ENCODE measurements at regions not wholly inside any gene's neighbourhood (a gene's known extent, or its start where the extent isn't known, plus 50 kb on each side); places are given as distances from the start of the nearest gene placed in this dataset.
"Not testable (repeated sequence)": the region's sequence is repeated elsewhere in the genome, so short reads cannot be mapped to it uniquely, and the experiment has no call there.

- not testable (repeated sequence) for H3K9me3 ChIP-seq (ENCODE audit: low read depth, low read length); H3K27me3 ChIP-seq (ENCODE audit: insufficient read depth, low read length); H3K4me3 ChIP-seq (ENCODE audit: low read length); H3K4me1 ChIP-seq (ENCODE audit: insufficient read depth, low read length)
Measured at GRCh38 chr7:119648752-119649151, 624.2 kb upstream of the KCND2 start.

DNA sequence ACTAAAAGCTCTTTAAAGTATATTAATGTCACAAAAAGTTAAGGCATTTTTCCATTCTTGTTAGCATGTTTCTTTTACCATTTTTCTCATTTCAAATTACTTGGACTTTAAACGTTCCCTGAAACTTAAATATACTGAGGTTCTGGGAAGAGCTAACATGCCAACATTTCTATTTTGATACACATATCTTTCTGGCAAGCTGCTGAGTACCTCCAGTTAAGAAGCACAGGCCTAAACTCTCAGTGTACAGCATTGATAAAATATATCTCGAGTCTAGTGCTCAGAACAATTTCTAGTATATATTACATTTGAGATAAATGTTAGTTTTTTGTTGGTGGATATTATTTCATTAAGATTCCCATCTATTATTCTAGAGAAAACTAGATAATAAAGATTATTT is 612.9 kb upstream of the KCND2 start:
- Histone ChIP-seq H3K27me3 (ENCODE audit: insufficient read depth, low read length) (no peaks in the 10 kb centered on the region), H3K4me3 (ENCODE audit: low read length) (no peak overlapping the region), H3K9me3 (ENCODE audit: low read depth, low read length) (no peaks in the 10 kb centered on the region), H3K4me1 (ENCODE audit: insufficient read depth, low read length) (no peaks in the 10 kb centered on the region)

DNA sequence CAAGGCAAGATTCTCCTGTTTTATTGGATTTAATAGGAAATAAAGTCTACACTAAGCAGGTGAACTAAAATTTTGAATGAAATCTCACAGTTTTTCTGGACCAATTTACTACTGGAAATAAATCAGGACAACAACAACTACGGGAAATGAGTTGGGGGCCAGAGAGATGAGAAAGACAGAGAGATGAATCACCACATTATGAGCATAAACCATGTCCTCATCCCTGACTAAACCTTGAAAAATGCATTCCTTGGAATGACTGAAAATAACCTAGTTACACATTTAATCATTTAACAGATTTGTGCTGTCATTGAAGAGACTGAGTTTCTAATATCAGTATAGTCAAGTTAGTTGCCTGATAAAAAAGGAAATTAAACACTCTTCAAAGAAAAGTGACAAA is 608.4 kb upstream of the KCND2 start:
- no peaks in the 10 kb centered on the region for H3K27me3 ChIP-seq (ENCODE audit: insufficient read depth, low read length)
- H3K4me3 ChIP-seq (ENCODE audit: low read length) = no peak overlapping the region
- no peaks in the 10 kb centered on the region for H3K9me3 ChIP-seq (ENCODE audit: low read depth, low read length)
- no peaks in the 10 kb centered on the region for H3K4me1 ChIP-seq (ENCODE audit: insufficient read depth, low read length)

DNA sequence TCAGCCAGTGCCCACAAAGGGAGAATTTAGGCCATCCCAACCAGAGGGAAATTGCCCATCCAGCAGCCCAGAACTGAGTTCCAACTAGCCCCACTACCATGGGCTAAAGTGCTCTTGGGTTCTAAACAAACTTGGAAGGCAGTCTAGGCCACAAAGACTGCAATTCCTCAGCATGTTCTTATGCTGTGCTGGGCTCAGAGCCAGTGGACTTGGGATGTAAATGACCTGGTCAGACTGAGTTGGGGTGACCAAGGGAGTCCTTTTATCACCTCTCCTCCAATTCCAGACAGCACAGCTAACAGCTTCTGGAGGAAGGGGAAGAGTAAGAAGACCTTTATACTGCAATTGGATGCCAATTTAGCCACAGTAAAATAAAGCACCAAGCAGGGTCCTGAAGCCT is 607.2 kb upstream of the KCND2 start:
- Histone ChIP-seq H3K4me1 (ENCODE audit: insufficient read depth, low read length) (no peaks in the 10 kb centered on the region), H3K4me3 (ENCODE audit: low read length) (no peak overlapping the region), H3K27me3 (ENCODE audit: insufficient read depth, low read length) (no peaks in the 10 kb centered on the region), H3K9me3 (ENCODE audit: low read depth, low read length) (no peaks in the 10 kb centered on the region)

DNA sequence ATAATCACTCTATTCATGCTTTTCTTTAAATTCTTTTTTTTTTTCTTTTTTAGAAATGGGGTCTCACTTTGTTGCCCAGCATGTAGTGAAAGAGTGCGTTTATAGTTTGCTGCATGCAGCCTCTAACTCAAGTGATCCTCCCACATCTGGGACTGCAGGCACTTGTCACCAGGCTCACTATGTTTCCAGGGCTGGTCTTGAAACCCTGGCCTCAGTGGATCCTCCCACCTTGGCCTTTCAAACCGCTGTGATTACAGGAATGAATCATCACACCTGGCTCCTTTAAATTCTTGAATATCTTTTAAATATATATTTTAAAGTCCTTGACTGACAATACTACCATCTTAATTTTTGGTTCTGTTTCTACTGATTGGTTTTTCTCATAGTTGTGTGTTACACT is 591.6 kb upstream of the KCND2 start:
- no peaks in the 10 kb centered on the region for H3K4me1 ChIP-seq (ENCODE audit: insufficient read depth, low read length)
- H3K4me3 ChIP-seq (ENCODE audit: low read length) = no peak overlapping the region
- no peaks in the 10 kb centered on the region for H3K27me3 ChIP-seq (ENCODE audit: insufficient read depth, low read length)
- H3K9me3 ChIP-seq (ENCODE audit: low read depth, low read length) = no peaks in the 10 kb centered on the region

- Histone ChIP-seq H3K4me1 (ENCODE audit: insufficient read depth, low read length) (no peaks in the 10 kb centered on the region), H3K9me3 (ENCODE audit: low read depth, low read length) (no peaks in the 10 kb centered on the region), H3K27me3 (ENCODE audit: insufficient read depth, low read length) (no peaks in the 10 kb centered on the region), H3K4me3 (ENCODE audit: low read length) (no peak overlapping the region)
Measured at GRCh38 chr7:119684763-119685162, 588.2 kb upstream of the KCND2 start.

- Histone ChIP-seq H3K27me3 (ENCODE audit: insufficient read depth, low read length) (no peaks in the 10 kb centered on the region), H3K4me3 (ENCODE audit: low read length) (no peak overlapping the region), H3K9me3 (ENCODE audit: low read depth, low read length) (no peaks in the 10 kb centered on the region), H3K4me1 (ENCODE audit: insufficient read depth, low read length) (no peaks in the 10 kb centered on the region)
Measured at GRCh38 chr7:119685906-119686305, 587.1 kb upstream of the KCND2 start.

DNA sequence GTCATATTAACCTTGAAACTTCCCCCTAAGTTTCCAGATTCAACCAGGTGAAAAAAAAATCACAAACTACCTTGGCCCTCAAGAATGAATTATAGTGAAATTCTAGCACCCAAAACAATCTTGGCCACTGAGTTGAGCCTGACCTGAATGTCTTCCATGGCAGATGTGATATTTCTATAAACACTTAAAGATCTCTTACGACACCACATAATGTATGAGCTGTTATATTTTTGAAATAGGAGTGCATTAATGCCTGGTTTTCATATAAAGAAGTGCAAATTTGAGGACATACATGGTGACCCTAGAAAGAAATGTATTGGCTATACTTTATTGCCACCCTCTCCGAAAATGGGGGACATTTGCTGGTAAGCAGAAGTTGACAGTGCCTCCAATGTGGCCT is 584.1 kb upstream of the KCND2 start:
- H3K27me3 ChIP-seq (ENCODE audit: insufficient read depth, low read length) = no peaks in the 10 kb centered on the region
- no peak overlapping the region for H3K4me3 ChIP-seq (ENCODE audit: low read length)
- H3K9me3 ChIP-seq (ENCODE audit: low read depth, low read length) = peaks cover 4% of the 10 kb centered on the region
- no peaks in the 10 kb centered on the region for H3K4me1 ChIP-seq (ENCODE audit: insufficient read depth, low read length)

DNA sequence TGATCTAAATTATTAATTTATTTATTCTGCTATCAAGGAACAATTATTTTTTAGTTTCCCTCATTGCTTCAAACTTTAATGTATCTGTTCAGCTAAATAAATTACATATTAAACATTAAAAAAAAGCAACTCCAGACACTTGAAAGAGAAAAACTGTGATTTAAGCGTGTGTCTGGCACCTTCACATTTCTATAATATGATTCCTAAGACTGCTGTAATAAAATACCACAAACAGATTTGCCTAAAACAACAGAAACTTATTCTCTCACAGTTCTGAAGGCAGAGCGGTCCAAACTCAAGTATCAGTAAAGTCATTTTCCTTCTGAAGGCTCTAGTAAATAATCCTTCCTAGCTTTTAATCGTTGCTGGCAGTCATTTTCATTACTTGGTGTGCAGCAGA is 580.4 kb upstream of the KCND2 start:
- Histone ChIP-seq H3K27me3 (ENCODE audit: insufficient read depth, low read length) (no peaks in the 10 kb centered on the region), H3K4me3 (ENCODE audit: low read length) (no peak overlapping the region), H3K9me3 (ENCODE audit: low read depth, low read length) (peaks cover 7% of the 10 kb centered on the region), H3K4me1 (ENCODE audit: insufficient read depth, low read length) (no peaks in the 10 kb centered on the region)

GRCh38 chr7:119694506-119694905 is 578.5 kb upstream of the KCND2 start:
- Histone ChIP-seq H3K4me1 (ENCODE audit: insufficient read depth, low read length) (no peaks in the 10 kb centered on the region), H3K4me3 (ENCODE audit: low read length) (no peak overlapping the region), H3K9me3 (ENCODE audit: low read depth, low read length) (peaks cover 15% of the 10 kb centered on the region), H3K27me3 (ENCODE audit: insufficient read depth, low read length) (no peaks in the 10 kb centered on the region)

DNA sequence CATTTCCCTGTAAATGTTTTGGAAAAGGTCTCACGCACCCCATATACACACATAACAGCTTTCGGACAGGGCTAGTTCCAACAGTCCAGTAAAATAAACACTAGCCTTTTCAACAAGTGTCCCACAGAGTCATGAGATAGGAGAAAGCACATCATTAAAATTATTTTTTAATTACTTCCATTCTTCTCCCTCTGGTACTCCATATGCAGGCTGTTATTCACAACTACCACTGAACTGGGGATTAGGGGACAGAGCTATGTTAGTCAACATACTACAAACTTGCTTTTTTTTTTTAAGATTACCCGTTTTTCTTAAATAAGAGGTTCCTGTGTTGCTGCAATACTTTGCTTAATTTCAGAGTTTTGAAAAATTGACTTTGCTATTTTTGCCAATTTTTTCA is 576.6 kb upstream of the KCND2 start:
- Histone ChIP-seq H3K4me1 (ENCODE audit: insufficient read depth, low read length) (no peaks in the 10 kb centered on the region), H3K4me3 (ENCODE audit: low read length) (no peak overlapping the region), H3K9me3 (ENCODE audit: low read depth, low read length) (peaks cover 15% of the 10 kb centered on the region), H3K27me3 (ENCODE audit: insufficient read depth, low read length) (no peaks in the 10 kb centered on the region)

DNA sequence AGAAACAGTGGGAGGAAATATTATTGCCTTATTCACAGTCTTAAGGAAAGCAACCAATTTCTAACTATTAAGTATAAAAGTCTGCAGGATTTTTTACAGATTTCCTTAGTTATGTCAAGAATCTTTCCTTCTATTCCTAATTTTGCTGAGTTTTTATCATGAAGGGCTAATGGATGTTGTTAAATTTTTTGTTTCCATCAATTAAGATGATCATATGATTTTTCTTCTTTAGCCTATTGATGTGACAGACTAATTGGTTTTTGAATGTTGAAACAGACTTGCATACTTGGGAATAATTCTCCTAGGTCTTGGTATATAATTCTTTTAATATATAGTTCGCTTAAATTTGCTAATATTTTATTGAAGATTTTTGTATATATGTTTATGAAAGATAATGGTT is 569.1 kb upstream of the KCND2 start:
- H3K4me3 ChIP-seq (ENCODE audit: low read length) = no peak overlapping the region
- H3K27me3 ChIP-seq (ENCODE audit: insufficient read depth, low read length) = no peaks in the 10 kb centered on the region
- H3K4me1 ChIP-seq (ENCODE audit: insufficient read depth, low read length) = no peaks in the 10 kb centered on the region
- peaks cover 6% of the 10 kb centered on the region for H3K9me3 ChIP-seq (ENCODE audit: low read depth, low read length)

- Histone ChIP-seq H3K27me3 (ENCODE audit: insufficient read depth, low read length) (no peaks in the 10 kb centered on the region), H3K9me3 (ENCODE audit: low read depth, low read length) (peaks cover 5% of the 10 kb centered on the region), H3K4me1 (ENCODE audit: insufficient read depth, low read length) (no peaks in the 10 kb centered on the region), H3K4me3 (ENCODE audit: low read length) (no peak overlapping the region)
Measured at GRCh38 chr7:119706608-119707007, 566.4 kb upstream of the KCND2 start.

- H3K9me3 ChIP-seq (ENCODE audit: low read depth, low read length) = peaks cover 5% of the 10 kb centered on the region
- H3K4me3 ChIP-seq (ENCODE audit: low read length) = no peak overlapping the region
- no peaks in the 10 kb centered on the region for H3K4me1 ChIP-seq (ENCODE audit: insufficient read depth, low read length)
- no peaks in the 10 kb centered on the region for H3K27me3 ChIP-seq (ENCODE audit: insufficient read depth, low read length)
Measured at GRCh38 chr7:119708891-119709290, 564.1 kb upstream of the KCND2 start.

DNA sequence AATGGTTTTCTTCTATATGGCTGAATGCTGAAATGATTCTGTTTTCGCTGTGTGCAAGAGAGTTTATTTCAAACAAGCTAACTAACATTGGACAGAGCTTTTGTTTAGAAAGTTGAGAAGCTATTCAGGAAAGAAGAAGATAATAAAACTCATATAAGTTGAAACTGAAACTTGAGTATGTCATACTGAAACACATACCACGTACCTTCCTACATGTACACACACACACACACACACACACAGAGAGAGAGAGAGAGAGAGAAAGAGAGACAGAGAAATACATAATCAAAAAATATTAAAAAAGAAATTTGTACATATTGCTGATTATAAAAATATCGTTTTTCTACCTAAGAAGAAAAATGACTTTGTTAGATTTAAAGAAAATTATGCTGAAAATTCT is 561.9 kb upstream of the KCND2 start:
- H3K27me3 ChIP-seq (ENCODE audit: insufficient read depth, low read length) = no peaks in the 10 kb centered on the region
- H3K4me3 ChIP-seq (ENCODE audit: low read length) = no peak overlapping the region
- no peaks in the 10 kb centered on the region for H3K4me1 ChIP-seq (ENCODE audit: insufficient read depth, low read length)
- peaks cover under 1% of the 10 kb centered on the region for H3K9me3 ChIP-seq (ENCODE audit: low read depth, low read length)

GRCh38 chr7:119712886-119713462 is 560.0 kb upstream of the KCND2 start:
- H3K27me3 ChIP-seq (ENCODE audit: insufficient read depth, low read length) = no peaks in the 10 kb centered on the region
- no peak overlapping the region for H3K4me3 ChIP-seq (ENCODE audit: low read length)
- no peaks in the 10 kb centered on the region for H3K4me1 ChIP-seq (ENCODE audit: insufficient read depth, low read length)
- H3K9me3 ChIP-seq (ENCODE audit: low read depth, low read length) = no peaks in the 10 kb centered on the region

DNA sequence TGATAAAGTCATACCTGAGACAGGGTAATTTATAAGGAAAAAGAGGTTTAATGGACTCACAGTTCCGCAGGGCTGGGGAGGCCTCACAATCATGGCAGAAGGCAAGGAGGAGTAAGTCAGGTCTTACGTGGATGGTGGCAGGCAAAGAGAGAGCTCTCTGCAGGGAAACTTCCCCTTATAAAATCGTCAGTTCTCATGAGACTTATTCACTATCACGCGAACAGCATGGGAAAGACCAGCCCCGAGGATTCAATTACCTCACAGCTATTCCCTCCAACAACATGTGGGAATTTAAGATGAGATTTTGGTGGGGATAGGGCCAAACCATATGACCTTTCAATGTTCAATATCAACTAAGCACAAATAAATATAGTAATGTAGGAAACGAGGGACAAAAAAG is 559.4 kb upstream of the KCND2 start:
- Histone ChIP-seq H3K27me3 (ENCODE audit: insufficient read depth, low read length) (no peaks in the 10 kb centered on the region), H3K4me1 (ENCODE audit: insufficient read depth, low read length) (no peaks in the 10 kb centered on the region), H3K4me3 (ENCODE audit: low read length) (no peak overlapping the region), H3K9me3 (ENCODE audit: low read depth, low read length) (no peaks in the 10 kb centered on the region)
